ENCODE measurements at regions not wholly inside any gene's neighbourhood (a gene's known extent, or its start where the extent isn't known, plus 50 kb on each side); places are given as distances from the start of the nearest gene placed in this dataset.
A peak's percentile ranks its signal among the peaks of the same experiment; 100 is the strongest.
"Not testable (repeated sequence)": the region's sequence is repeated elsewhere in the genome, so short reads cannot be mapped to it uniquely, and the experiment has no call there.

DNA sequence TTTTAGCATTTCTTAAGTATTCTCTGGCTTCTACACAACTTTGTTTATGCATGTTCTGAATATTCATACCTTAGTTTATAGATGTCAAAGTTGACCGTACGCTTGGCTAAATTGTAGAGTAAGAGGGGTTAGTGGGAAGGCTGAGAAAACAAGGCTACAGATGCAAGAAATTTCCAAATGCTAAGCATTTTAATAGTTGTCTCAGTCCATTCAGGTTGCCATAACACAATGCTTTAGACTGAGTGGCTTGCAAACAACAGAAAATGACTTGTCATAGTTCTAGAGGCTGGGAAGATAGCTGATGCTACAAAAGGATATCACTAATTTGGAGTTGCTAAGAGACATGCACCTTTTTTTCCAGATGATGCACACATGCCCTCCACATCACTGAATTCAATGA lies 53.0 kb upstream of the C1QTNF3 start:
- not testable (repeated sequence) for DNase-seq

DNA sequence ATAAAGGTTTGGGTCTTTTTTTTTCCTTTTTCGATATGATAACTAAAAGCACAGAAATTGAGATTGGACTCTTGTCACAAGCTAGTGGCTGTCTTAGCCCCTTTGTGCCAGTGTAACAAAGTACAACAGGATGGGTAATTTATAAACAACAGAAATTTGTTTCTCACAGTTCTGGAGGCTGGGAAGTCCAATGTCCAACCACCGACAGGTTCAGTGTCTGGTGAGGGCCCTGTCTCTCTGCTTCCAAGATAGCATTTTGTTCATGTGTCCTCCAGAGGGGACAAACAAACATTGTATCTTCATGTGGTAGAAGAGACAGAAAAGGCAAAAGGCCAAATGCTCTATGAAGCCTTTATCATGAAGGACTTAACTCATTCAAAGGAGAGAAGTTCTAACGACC lies 56.9 kb upstream of the C1QTNF3 start:
- DNase-seq = not testable (repeated sequence)

DNA sequence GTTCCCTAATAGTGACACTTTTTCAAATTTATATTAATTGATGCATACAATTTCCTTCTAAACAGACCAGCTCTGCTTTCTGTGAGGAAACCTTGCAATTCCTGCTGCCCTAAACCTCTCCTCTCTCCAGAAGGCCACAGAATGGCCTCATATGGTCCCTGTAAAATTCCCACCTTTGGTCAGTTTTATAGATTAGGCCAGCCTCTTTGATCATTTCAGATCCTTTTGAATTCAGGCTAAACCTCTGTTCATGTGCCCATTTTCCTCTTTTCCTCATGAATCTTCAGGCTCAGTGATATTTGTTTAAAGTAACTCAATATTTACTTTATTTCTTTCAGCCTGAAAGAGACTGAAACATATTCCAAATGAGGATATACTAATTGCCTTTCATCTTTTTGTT lies 58.6 kb upstream of the C1QTNF3 start:
- DNase-seq = not testable (repeated sequence)

DNA sequence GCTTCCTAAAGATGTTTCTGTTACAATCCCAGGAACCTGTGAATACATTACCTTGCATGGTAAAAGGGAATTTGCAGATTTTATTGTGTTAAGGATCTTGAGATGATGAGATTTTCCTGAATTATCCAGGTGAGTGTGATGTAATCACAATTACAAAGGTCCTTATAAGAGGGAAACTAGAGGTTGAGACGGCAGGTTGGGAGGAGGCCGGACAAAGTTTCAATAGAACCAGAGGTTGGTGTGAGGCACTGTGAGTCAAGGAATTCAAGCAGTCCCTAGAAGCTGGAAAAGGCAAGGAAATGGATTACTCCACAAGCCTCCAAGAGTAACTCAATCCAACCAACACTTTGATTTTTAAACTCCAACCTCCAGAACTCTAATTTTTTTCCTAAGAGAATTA lies 65.9 kb upstream of the C1QTNF3 start:
- DNase-seq = not testable (repeated sequence)

DNA sequence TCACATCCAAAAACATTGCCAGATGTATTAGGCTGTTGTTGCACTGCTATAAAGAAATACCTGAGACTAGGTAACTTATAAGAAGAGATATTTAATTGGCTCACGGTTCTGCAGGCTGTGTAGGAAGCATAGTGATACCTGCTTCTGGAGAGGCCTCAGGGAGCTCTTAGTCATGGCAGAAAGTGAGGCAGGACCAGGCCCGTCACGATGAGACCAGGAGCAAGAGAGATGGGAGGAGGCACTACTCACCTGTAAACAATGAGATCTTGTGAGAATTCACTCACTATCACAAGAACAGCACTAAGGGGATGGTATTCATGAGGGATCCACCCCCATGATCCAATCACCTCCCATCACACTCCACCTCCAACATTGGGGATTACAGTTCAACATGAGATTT lies 81.3 kb upstream of the C1QTNF3 start:
- DNase-seq = not testable (repeated sequence)

DNA sequence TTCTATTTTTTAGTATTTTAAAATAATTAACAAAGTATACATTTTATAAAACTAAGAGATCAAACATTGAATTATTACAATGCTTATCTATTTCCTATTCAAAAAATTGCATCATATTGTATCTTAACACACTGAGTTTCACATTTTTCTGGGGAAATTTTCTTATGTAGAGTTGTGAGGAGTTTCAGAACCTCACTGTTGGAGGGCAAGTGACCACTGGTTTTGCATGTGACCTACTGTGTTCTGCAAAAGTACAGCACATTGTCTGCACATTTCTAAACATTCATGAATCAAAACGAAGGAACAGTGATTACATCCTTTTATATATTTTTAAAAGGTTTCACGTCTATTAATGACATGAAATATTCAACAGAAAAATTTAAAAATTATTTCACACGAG lies 82.3 kb upstream of the C1QTNF3 start:
- not testable (repeated sequence) for DNase-seq

DNA sequence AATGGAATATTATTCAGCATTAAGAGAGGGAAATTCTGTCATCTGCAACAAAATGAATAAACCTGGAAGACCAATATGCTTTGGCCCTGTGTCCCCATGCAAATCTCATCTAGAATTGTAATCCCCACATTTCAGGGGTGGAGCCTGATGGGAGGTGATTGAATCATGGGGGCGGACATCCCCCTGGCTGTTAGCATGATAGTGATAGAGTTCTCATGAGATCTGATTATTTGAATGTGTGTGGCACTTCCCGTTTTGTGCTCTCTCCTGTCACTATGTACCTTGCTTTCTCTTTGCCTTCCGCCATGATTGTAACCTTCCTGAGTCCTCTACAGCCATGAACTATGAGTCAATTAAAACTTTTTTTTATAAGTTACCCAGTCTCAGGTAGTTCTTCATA lies 83.7 kb upstream of the C1QTNF3 start:
- DNase-seq = not testable (repeated sequence)

DNA sequence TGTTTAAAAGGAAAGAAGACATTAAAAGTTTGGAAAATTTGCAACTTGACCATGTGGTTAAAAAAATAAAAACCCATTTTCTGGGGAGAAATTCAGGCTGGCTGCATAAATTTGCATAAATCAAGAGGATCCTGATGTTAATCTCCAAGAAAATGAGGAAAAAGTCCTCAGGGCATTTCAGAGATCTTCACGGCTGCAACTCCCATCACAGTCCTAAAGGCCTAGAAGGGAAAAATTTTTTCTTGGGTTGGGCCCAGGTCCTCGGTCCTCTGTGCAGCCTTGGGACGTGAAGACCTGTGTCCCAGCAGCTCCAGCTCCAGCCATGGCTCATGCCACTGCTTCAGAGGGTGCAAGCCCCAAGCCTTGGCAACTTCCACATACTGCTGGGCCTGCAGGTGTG lies 84.8 kb upstream of the C1QTNF3 start:
- DNase-seq = not testable (repeated sequence)

DNA sequence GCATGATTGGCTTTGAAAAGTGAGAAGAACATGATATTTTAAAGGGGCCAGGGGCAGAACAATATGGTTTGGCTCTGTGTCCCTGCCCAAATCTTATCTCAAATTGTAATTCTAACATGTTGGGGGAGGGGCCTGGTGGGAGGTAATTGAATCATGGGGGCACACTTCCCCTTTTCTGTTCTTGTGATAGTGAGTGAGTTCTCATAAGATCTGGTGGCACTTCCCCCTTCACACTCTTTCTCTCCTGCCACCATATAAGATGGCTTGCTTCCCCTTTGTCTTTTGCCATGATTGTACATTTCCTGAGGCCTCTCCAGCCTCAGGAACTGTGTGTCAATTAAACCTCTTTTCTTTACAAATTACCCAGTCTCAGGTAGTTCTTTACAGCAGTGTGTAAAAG lies 85.9 kb upstream of the C1QTNF3 start:
- not testable (repeated sequence) for DNase-seq

DNA sequence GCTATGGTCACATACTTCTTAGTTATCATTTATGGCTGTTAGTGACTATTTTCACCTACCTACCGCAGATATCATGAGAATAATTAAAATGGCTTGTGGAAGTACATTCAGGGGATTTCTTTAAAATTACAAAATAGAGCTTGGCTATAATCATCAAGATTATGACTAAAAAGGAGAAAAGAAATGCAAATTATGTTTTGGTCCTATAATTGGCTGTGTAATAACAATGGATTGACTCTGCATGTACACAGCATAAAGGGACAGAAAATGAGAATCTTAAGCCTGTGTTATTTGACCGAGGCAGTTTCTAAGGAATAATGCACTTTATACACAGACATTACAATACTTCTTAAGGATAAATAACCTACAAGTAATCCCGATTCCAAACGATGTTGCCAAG lies 112.0 kb upstream of the C1QTNF3 start:
- not testable (repeated sequence) for DNase-seq

DNA sequence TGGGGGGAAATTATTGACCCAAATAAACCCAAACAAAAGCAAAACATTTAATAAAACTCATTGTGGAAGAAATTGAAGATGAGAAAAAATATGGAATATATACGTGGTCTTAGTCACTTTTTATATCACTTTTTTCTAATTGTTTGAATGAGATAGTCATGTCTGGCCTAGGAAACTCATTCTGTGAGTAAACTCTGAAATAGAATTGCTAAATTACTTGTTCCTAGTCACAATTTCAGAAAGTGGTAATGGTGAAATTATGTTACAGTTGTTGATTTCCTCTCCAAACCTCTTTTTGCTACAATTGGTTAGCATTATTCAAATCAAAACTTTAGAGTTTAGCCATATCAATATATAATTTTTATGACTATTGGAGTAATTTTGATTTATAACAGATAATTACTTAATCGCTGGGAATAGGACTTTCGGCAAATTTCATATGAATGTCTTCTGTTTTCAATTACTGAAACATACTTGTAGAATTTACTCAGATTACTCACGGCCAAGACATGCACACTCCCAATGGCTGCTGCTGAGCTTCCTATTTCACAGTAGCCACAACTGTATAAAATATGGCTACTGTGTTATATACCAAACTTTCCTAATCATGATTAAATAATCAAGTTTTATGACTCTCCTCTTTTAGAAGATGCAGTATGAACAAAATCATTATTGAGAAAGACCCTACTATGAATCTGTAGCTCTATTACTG lies 113.8 kb upstream of the C1QTNF3 start:
- not testable (repeated sequence) for DNase-seq

DNA sequence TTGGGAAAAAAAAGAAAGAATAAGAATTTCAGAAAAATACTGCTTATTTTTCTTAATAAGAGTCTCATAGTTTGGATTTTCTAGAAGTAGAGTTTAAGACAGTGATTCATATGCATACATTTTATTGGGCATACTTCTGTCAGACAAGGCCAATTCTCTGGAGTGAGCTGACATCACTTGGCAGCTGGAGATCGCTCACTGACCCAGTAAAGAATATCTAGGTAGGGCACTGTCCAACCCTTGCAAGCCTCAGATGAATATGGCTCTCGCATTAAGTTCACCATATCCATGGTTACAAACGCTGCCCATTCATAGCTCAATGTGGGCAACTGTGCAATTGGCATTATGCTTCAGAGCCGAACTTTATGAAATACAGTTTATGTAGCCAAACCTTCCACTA lies 117.9 kb upstream of the C1QTNF3 start:
- DNase-seq = not testable (repeated sequence)

DNA sequence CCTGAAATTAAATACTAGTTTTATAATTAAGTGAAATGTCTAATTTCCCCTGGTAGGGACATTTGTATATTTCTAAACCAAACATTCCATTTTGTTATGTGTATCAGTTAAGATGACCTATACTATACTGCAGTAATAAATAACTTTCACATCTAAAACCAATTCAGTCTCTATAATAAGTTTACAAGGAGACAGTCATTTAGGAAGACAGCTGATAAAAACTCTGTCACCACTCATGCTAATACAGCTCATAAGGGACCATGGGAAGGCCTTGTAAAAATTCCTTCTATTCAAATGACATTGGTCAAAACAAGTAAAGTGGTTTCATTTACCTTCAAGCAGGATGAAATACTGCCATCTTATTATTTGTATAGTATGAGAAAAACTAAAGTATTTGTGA lies 128.4 kb upstream of the C1QTNF3 start:
- not testable (repeated sequence) for DNase-seq

DNA sequence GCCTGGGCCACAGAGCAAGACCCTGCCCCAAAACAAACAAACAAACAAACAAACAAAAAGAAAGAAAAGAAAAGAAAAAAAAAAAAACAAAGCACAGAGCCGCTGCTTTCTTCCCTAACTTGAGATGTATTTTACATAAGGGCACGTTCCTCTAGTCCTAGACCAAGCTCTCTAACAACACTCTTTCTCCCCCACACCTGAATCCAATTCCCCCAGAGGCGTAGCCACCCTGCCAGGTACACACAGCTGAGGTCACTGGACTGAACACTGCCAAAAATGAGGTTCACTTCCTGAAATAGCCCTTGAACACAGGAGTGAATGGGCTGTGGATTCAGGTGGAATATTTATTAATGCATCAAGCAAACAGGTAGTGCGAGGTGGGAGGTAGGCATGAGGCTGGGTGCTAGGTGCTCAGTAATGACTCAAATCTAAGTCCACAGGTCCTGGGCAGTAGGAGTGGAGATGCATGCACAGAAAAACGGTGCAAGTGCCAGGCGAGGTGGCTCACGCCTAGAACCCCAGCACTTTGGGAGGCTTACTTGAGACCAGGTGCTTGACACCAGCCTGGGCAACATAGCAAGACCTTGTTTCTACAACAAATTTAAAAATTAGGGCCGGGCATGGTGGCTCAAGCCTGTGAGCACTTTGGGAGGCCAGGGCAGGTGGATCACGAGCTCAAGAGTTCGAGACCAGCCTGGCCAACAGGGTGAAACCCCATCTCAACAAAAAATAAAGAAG lies 136.6 kb upstream of the C1QTNF3 start:
- not testable (repeated sequence) for DNase-seq

DNA sequence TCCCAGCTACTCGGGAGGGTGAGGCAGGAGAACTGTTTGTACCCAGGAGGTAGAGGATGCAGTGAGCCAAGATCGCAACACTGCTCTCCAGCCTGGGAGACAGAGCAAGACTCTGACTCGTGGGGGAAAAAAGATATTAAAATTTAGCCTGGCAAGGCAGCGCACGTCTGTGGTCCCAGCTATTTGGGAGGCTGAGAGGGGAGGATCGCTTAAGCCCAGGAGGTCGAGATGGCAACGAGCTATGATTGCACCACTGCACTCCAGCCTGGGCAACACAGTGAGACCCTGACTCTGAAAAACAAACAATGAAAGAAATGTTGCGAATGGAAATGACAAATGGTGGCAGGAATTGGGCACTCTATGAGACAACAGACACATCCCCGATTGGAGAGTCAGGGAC lies 137.2 kb upstream of the C1QTNF3 start:
- not testable (repeated sequence) for DNase-seq

DNA sequence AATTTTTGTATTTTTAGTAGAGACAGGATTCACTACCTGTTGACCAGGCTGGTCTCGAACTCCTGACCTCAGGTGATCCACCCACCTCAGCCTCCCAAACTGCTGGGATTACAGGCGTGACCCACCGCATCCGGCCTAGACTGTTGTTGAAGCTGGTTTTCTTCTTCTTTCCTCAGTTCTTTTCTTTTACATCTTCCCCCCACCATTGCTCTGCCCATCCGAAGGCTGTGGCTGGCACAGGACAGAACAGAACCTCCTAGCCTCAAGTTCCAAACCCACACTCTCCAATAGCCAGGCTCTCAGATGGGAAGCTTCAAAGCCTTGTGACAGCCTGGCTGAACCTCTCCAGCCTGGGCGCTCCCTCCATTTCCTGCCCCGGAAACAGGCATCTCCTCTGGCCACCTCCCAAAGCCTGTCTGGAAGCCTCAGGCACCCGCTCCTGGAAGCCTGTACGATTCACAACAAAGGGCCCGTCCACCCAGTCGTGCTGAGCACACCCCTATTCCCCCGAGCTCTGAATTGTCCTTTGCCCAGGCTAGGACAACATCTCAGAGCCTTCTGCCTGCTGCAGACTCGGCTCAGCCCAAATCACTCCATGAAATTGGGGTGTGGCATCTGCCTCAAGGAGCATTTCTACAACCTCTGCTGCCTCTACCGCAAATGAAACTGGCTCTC lies 138.1 kb upstream of the C1QTNF3 start:
- not testable (repeated sequence) for DNase-seq

DNA sequence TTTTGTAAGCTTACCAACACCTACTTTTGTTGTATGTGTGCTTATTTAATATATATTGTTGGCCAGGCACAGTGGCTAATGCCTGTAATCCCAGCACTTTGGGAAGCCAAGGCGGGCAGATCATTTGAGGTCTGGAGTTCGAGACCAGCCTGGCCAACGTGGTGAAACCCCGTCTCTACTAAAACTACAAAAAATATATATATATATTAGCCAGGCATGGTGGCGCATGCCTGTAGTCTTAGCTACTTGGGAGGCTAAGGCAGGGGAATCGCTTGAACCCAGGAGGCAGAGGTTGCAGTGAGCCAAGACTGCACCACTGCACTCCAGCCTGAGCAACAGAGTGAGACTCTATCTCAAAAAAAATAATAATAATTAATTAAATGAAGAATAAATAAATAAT lies 142.0 kb upstream of the C1QTNF3 start:
- not testable (repeated sequence) for DNase-seq

DNA sequence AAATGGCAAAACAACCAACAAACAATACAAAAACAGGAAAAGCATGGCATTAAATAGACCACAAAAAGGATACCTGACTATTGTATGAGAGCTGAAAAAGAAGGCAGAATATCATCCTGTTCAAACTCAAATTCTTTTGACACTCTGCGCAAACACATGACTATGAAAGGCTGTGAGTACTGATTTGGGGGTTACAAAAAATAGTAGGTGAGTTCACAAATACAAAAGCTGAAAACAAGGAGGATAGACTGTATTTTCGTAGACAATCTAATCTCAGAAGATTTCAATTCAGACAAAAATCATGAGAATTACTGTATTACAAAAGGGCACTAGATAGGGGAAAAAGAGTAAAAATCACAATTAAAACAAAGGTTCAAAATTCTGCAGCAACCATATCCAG lies 142.6 kb upstream of the C1QTNF3 start:
- not testable (repeated sequence) for DNase-seq

DNA sequence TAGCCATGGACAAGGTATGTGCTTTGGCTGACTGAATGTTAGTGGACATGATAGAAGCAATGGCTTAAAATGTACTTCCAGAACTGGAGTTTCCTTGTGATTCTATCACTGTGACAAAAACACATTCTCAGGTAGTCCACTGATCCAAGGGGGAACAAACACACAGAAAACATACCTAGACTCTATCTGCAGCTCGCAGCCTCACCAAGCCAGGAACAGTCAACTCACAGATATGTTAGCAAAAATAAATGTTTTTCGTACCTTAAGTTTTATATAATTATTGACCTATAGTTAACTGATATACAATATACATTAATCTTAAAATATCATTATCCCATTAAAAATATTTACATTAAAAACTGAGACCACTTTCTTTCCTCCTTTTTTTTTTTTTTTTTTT lies 143.1 kb upstream of the C1QTNF3 start:
- DNase-seq = not testable (repeated sequence)

DNA sequence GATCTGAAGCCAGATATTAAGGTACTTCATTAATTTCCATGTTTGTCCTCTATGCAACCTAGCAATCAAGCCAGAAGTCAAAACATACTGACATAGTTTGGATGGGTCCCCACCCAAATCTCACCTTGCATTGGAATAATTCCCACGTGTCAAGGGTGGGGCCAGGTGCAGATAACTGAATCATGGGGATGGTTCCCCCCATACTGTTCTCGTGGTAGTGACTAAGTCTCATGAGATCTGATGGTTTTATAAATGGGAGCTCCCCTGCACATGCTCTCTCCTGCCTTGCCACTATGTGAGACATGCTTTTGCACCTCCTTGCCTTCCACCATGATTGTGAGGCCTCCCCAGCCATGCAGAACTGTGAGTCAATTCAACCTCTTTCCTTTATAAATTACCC lies 143.9 kb upstream of the C1QTNF3 start:
- DNase-seq = not testable (repeated sequence)

DNA sequence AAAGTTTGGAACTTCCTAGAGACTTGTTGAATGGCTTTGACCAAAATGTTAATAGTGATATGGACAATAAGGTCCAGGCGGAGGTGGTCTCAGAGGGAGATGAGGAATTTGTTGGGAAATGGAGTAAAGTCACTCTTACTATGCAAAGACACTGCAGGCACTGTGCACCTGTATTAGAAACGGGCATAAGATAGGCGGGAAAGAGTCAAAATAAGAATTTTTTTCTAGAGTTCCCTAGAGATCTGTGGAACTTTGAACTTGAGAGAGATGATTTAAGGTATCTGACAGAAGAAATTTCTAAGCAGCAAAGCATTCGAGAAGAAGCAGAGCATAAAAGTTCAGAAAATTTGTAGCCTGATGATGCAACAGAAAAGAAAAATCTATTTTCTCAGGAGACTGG lies 144.4 kb upstream of the C1QTNF3 start:
- not testable (repeated sequence) for DNase-seq

DNA sequence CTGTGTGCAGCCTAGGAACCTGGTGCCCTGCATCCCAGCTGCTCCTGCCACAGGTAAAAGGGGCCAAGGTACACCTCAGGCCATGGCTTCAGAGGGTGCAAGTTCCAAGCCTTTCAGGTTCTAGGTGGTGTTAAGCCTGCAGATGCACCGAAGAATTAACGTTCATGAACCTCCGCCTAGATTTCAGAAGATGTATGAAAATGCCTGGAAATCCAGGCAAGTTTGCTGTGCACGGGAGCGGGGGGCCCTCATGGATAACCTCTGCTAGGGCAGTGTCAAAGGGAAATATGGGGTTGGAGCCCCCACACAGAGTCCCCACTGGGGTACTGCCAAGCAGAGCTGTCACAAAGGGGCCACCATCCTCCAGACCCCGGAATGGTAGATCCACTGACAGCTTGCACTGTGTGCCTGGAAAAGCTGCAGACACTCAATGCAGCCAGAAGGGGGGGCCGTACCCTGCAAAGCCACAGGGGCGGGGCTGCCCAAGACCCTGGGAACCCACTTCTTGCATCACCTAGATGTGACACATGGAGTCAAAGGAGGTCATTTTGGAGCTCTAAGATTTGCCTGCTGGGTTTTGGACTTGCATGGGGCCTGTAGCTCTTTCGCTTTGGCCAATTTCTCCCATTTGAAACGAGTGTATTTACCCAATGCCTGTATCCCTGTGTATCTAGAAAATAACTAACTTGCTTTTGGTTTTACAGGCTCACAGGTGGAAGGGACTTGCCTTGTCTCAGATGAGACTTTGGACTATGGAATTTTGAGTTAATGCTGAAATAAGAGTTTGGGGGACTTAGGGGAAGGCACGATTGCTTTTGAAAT lies 145.2 kb upstream of the C1QTNF3 start:
- DNase-seq = peak; percentile 43

DNA sequence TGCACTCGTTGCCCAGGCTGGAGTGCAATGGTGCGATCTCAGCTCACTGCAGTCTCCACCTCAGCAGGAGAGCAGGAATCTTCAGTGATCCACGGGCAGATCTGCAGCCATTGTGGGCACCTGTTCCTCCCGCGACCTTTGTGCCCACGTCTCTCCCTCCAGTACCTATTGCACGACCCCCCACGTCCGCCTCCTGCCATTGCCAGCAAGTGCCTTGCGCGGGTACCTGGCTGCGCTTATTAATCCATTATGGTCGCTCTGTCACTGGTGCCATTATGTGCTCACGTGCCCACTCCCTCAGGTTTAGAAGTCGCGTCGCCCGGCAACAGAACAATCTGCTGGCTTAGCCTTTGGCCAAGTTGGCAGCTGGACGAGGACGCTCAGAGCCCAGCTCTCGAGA lies 146.2 kb upstream of the C1QTNF3 start:
- DNase-seq = not testable (repeated sequence)

Data from suppressor macrophage treated with lipopolysaccharide for 4 hours (primary cell).